Thyroid gland (tissue), 4 donors: ENCODE measurements at regions not wholly inside any gene's neighbourhood (a gene's known extent, or its start where the extent isn't known, plus 50 kb on each side); places are given as distances from the start of the nearest gene placed in this dataset.

Experiments used
- DNase-seq, 2 donors: peaks; one replicate each; pipeline ENCODE4 v3.0.0-alpha.2; 2019
- H3K27ac ChIP-seq, 3 donors: fragments of 200-600 bp; sonication (generic); 1 replicate in 2 of 3; 2 replicates in 1 of 3; pipeline ENCODE4 v1.5.1; 2016 to 2019; ENCODE audit warnings: mild to moderate bottlenecking in 1 of 3, moderate library complexity in 1 of 3
- H3K27me3 ChIP-seq: fragments of 200-600 bp; sonication (generic); one replicate; pipeline ENCODE4 v1.5.1; 2019
- H3K36me3 ChIP-seq, 2 donors: fragments of 200-600 bp; sonication (generic); one replicate each; pipeline ENCODE4 v1.5.1; 2016 to 2019
- H3K4me1 ChIP-seq, 2 donors: fragments of 200-600 bp; sonication (generic); one replicate each; pipeline ENCODE4 v1.5.1; 2017 to 2019
- H3K4me3 ChIP-seq, 3 donors: fragments of 200-600 bp; sonication (generic); replicated peaks in 1 of 3; 1 replicate in 2 of 3; 2 replicates in 1 of 3; pipeline ENCODE4 v1.5.1; 2016; ENCODE audit warnings: mild to moderate bottlenecking in 1 of 3
- H3K9me3 ChIP-seq: fragments of 200-600 bp; sonication (generic); one replicate; pipeline ENCODE4 v1.5.1; 2017
- CTCF ChIP-seq, 6 experiments: fragments of 200-600 bp in 3 of 6; fragments of 450-650 bp in 3 of 6; sonication (generic) in 3 of 6; IDR thresholded peaks; one replicate each; pipeline ENCODE4 v1.5.1; 2016 to 2019; ENCODE audit warnings: antibody characterized with exemption in 6 of 6, mild to moderate bottlenecking in 2 of 6, inconsistent platforms in 1 of 6, moderate library complexity in 1 of 6
- POLR2A ChIP-seq, 2 donors: fragments of 450-650 bp; IDR thresholded peaks; one replicate each; pipeline ENCODE4 v1.6.1; 2017; ENCODE audit warnings: antibody characterized with exemption in 2 of 2, mild to moderate bottlenecking in 2 of 2, moderate library complexity in 1 of 2
- WGBS, 2 donors: methylation state at CpG; one replicate each; pipeline ENCODE4 v1.1.5; 2017; 5-methylcytosine and 5-hydroxymethylcytosine counted together
- intact Hi-C: fragments of 100-400 bp; cut with DNase I; formaldehyde crosslinking; loops from one replicate; pipeline ENCODE4 v1.15.1; 2023

DNA sequence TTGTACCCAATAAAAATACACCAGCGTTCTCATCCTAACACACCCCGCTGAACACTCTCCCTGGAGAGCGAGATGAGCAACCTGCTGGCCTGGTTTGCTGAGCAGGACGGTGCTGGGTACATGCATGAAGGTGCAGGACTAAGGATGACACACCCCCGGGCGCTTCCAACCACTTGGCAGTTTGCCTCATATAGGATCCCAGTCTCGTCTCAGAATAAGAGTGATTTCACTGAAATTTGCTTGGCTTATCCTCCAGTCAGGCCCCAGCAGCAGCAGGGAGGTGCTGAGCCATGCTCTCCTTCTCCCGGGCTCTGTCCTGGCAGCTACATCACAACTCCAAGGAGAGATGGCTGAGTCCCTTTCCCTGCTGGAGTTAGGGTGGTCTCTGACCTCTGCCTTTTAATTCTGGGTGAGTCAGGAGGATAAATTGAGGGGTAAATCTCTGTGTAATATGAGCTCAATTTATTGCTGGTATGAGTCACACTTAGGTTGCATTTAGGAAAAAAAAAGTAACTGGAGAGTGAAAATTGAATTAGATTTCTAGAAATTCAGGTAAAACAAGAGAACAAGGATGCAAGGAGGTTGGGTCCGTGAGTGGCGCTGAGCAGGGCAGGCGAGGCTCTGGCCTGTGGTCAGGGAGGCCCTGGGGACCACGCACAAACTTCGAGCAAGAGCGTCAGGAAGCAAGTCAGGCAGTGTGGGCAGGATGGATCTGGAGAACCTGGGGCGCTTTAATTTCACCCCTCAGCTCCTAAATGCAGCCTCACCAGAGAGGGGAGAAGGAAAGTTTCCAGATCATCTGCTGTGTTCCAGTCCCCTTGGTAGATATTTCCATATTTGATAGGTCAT lies 974.0 kb downstream of the TBC1D22A start:
- Histone ChIP-seq H3K27me3 (no peaks in the 10 kb centered on the region), H3K36me3 (no peaks in the 10 kb centered on the region), H3K4me3 (no peak overlapping the region), H3K9me3 (no peaks in the 10 kb centered on the region), H3K4me1 (no peaks in the 10 kb centered on the region), H3K27ac (no peak overlapping the region)
- 66 to 69% methylated on average over 13 to 15 of the region's 15 CpGs for WGBS, 2 donors
- no peak for DNase-seq
- TF ChIP-seq POLR2A (IDR thresholded peaks at IDR 0.05) = no peak
- no peak for TF ChIP-seq CTCF (IDR thresholded peaks at IDR 0.05)
- intact Hi-C loops = no loop called here

DNA sequence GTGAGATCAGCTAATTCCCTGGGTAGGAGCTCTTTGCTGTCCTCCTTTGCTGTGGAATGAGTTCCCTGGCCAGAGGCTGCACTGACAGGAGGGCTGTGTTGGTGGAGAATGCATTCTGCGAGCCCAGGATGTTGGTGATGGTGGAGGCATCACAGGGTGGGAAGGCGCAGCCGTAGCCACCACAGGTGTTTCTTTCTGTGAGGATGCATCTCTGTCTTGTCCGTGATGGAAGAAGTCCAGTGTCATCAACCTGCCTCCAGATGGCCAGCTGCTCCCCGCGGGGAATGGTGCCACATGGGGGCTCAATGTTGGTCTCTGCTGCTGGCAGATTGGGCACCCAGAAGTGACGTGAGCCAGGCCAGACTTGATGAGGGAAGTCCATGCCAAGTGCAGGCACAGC lies 972.1 kb downstream of the TBC1D22A start:
- Histone ChIP-seq H3K36me3 (no peaks in the 10 kb centered on the region), H3K4me3 (no peak overlapping the region), H3K9me3 (no peaks in the 10 kb centered on the region), H3K27ac (no peak overlapping the region), H3K4me1 (no peaks in the 10 kb centered on the region), H3K27me3 (no peaks in the 10 kb centered on the region)
- 94% methylated on average over 6 of the region's 7 CpGs; no CpG with 5 or more reads in 1 of the 2 donors for WGBS, 2 donors
- intact Hi-C loops = no loop called here
- no peak for DNase-seq
- TF ChIP-seq POLR2A (IDR thresholded peaks at IDR 0.05) (no peak), CTCF (IDR thresholded peaks at IDR 0.05) (no peak)

- TF ChIP-seq CTCF (IDR thresholded peaks at IDR 0.05) (no peak), POLR2A (IDR thresholded peaks at IDR 0.05) (no peak)
- intact Hi-C loops = no loop called here
- 69 to 84% methylated on average over 1 of the region's 1 CpG for WGBS, 2 donors
- Histone ChIP-seq H3K4me1 (no peaks in the 10 kb centered on the region), H3K9me3 (no peaks in the 10 kb centered on the region), H3K36me3 (no peaks in the 10 kb centered on the region), H3K27ac (no peak overlapping the region), H3K4me3 (no peak overlapping the region), H3K27me3 (no peaks in the 10 kb centered on the region)
- no peak for DNase-seq
Observed at GRCh38 chr22:47727641-47728040, 965.2 kb downstream of the TBC1D22A start.

- no peaks in the 10 kb centered on the region for H3K27me3 ChIP-seq
- no peak for DNase-seq
- no peaks in the 10 kb centered on the region for H3K9me3 ChIP-seq
- no peak overlapping the region for H3K27ac ChIP-seq
- no peak overlapping the region for H3K4me3 ChIP-seq
- no peaks in the 10 kb centered on the region for H3K4me1 ChIP-seq
- WGBS, 2 donors = 61 to 71% methylated on average over 2 of the region's 2 CpGs
- TF ChIP-seq POLR2A (IDR thresholded peaks at IDR 0.05) (no peak), CTCF (IDR thresholded peaks at IDR 0.05) (no peak)
- intact Hi-C loops = no loop called here
- H3K36me3 ChIP-seq = no peaks in the 10 kb centered on the region
Observed at GRCh38 chr22:47724751-47725150, 962.3 kb downstream of the TBC1D22A start.

GRCh38 chr22:47724030-47724429 lies 961.6 kb downstream of the TBC1D22A start:
- no peak for DNase-seq
- no peak overlapping the region for H3K4me3 ChIP-seq
- no peaks in the 10 kb centered on the region for H3K9me3 ChIP-seq
- no peaks in the 10 kb centered on the region for H3K4me1 ChIP-seq
- TF ChIP-seq POLR2A (IDR thresholded peaks at IDR 0.05) = no peak
- TF ChIP-seq CTCF (IDR thresholded peaks at IDR 0.05) = no peak
- no peaks in the 10 kb centered on the region for H3K27me3 ChIP-seq
- intact Hi-C loops = no loop called here
- no peaks in the 10 kb centered on the region for H3K36me3 ChIP-seq
- H3K27ac ChIP-seq = no peak overlapping the region
- WGBS, 2 donors = 51 to 58% methylated on average over 5 of the region's 5 CpGs
